Testis (tissue), 2 donors: ENCODE measurements at regions not wholly inside any gene's neighbourhood (a gene's known extent, or its start where the extent isn't known, plus 50 kb on each side); places are given as distances from the start of the nearest gene placed in this dataset.
"Not testable (repeated sequence)": the region's sequence is repeated elsewhere in the genome, so short reads cannot be mapped to it uniquely, and the experiment has no call there.

Experiments
- DNase-seq: peaks from one replicate; pipeline ENCODE4 v3.0.0-alpha.2; 2019
- H3K27ac ChIP-seq, 2 donors: fragments of 200-600 bp; sonication (generic); one replicate each; pipeline ENCODE4 v1.5.1; 2019
- H3K27me3 ChIP-seq: fragments of 200-600 bp; sonication (generic); one replicate; pipeline ENCODE4 v1.5.1; 2019
- H3K36me3 ChIP-seq: fragments of 200-600 bp; sonication (generic); one replicate; pipeline ENCODE4 v1.5.1; 2017; ENCODE audit warnings: low read depth; ENCODE audit errors: missing control alignments
- H3K4me1 ChIP-seq: fragments of 200-600 bp; sonication (generic); one replicate; pipeline ENCODE4 v1.5.1; 2019
- H3K4me3 ChIP-seq, 2 donors: fragments of 200-600 bp; sonication (generic); one replicate each; pipeline ENCODE4 v1.5.1; 2017 to 2019
- H3K9me3 ChIP-seq: fragments of 200-600 bp; sonication (generic); one replicate; pipeline ENCODE4 v1.5.1; 2017
- CTCF ChIP-seq, 3 experiments: fragments of 450-650 bp in 2 of 3; fragments of 200-600 bp in 1 of 3; sonication (generic) in 1 of 3; IDR thresholded peaks; one replicate each; pipeline ENCODE4 v1.5.1; 2016 to 2019; ENCODE audit warnings: antibody characterized with exemption in 3 of 3, mild to moderate bottlenecking in 2 of 3, moderate library complexity in 1 of 3
- POLR2A ChIP-seq: fragments of 450-650 bp; IDR thresholded peaks from one replicate; pipeline ENCODE4 v1.6.1; 2017; ENCODE audit warnings: antibody characterized with exemption, mild to moderate bottlenecking, moderate library complexity
- WGBS, 2 donors: methylation state at CpG; one replicate each; pipeline ENCODE4 v1.1.5; 2018; 5-methylcytosine and 5-hydroxymethylcytosine counted together
- intact Hi-C: fragments of 100-400 bp; cut with DNase I; formaldehyde crosslinking; loops from one replicate; pipeline ENCODE4 v1.15.1; 2023; ENCODE audit warnings: low total_unique reads

GRCh38 chr20:61099806-61100205 is 152.3 kb upstream of the CDH4 start:
- H3K27me3 ChIP-seq, result no peaks in the 10 kb centered on the region
- H3K9me3 ChIP-seq, result no peaks in the 10 kb centered on the region
- no peaks in the 10 kb centered on the region for H3K36me3 ChIP-seq
- TF ChIP-seq CTCF (IDR thresholded peaks at IDR 0.05) (no peak), POLR2A (no peak)
- H3K27ac ChIP-seq, result no peak overlapping the region
- intact Hi-C loops, result no loop called here
- H3K4me1 ChIP-seq, result peaks cover 3% of the 10 kb centered on the region
- 5 to 6% methylated on average over 12 of the region's 12 CpGs for WGBS, 2 donors
- peak; percentile 64 for DNase-seq
- no peak overlapping the region for H3K4me3 ChIP-seq

GRCh38 chr20:61100489-61100888 is 151.6 kb upstream of the CDH4 start:
- TF ChIP-seq CTCF (IDR thresholded peaks at IDR 0.05), result no peak
- no peak for TF ChIP-seq POLR2A
- no peak overlapping the region for H3K27ac ChIP-seq
- peaks cover 3% of the 10 kb centered on the region for H3K4me1 ChIP-seq
- H3K27me3 ChIP-seq, result no peaks in the 10 kb centered on the region
- H3K36me3 ChIP-seq, result no peaks in the 10 kb centered on the region
- 76 to 78% methylated on average over 6 to 7 of the region's 7 CpGs for WGBS, 2 donors
- intact Hi-C loops, result no loop called here
- no peak overlapping the region for H3K4me3 ChIP-seq
- DNase-seq, result no peak
- no peaks in the 10 kb centered on the region for H3K9me3 ChIP-seq

GRCh38 chr20:61101321-61101720 is 150.7 kb upstream of the CDH4 start:
- H3K4me3 ChIP-seq, intact Hi-C loops, DNase-seq, H3K36me3 ChIP-seq, H3K27ac ChIP-seq, H3K27me3 ChIP-seq, H3K9me3 ChIP-seq, H3K4me1 ChIP-seq: not testable (repeated sequence)
- 70 to 85% methylated on average over 7 of the region's 8 CpGs for WGBS, 2 donors

- H3K9me3 ChIP-seq, result no peaks in the 10 kb centered on the region
- 82 to 88% methylated on average over 5 of the region's 5 CpGs for WGBS, 2 donors
- H3K36me3 ChIP-seq, result no peaks in the 10 kb centered on the region
- no peaks in the 10 kb centered on the region for H3K27me3 ChIP-seq
- H3K4me1 ChIP-seq, result peaks cover 3% of the 10 kb centered on the region
- H3K27ac ChIP-seq, result no peak overlapping the region
- intact Hi-C loops, result no loop called here
- H3K4me3 ChIP-seq, result no peak overlapping the region
- no peak for DNase-seq
- TF ChIP-seq POLR2A (no peak), CTCF (IDR thresholded peaks at IDR 0.05) (no peak)
These were observed 147.8 kb upstream of the CDH4 start for GRCh38 chr20:61104232-61104631.

- Histone ChIP-seq H3K27me3 (no peaks in the 10 kb centered on the region), H3K9me3 (no peaks in the 10 kb centered on the region), H3K36me3 (no peaks in the 10 kb centered on the region), H3K4me3 (no peak overlapping the region), H3K4me1 (no peaks in the 10 kb centered on the region), H3K27ac (no peak overlapping the region)
- intact Hi-C loops, result no loop called here
- no peak for DNase-seq
- TF ChIP-seq CTCF (IDR thresholded peaks at IDR 0.05), result no peak
- no peak for TF ChIP-seq POLR2A
- 76 to 80% methylated on average over 4 of the region's 4 CpGs for WGBS, 2 donors
These were observed 146.7 kb upstream of the CDH4 start for GRCh38 chr20:61105395-61105794.
